ENCODE measurements at regions not wholly inside any gene's neighbourhood (a gene's known extent, or its start where the extent isn't known, plus 50 kb on each side); places are given as distances from the start of the nearest gene placed in this dataset.

- Histone ChIP-seq H3K9me2 (replicated peaks; ENCODE audit: insufficient read depth) (no peaks in the 10 kb centered on the region), H3K9me3 (ENCODE audit: low read depth) (no peaks in the 10 kb centered on the region), H3K4me2 (no peak overlapping the region), H2AFZ (no peak overlapping the region), H3K27ac (no peak overlapping the region), H4K20me1 (ENCODE audit: insufficient read depth, poor library complexity, severe bottlenecking) (no peaks in the 10 kb centered on the region), H3K36me3 (replicated peaks; ENCODE audit: insufficient read depth, low read depth) (no peaks in the 10 kb centered on the region), H3K4me3 (no peak overlapping the region), H3K79me2 (no peaks in the 10 kb centered on the region), H3K27me3 (no peaks in the 10 kb centered on the region), H3K4me1 (ENCODE audit: insufficient read depth) (no peaks in the 10 kb centered on the region)
- TF ChIP-seq EZH2 (IDR thresholded peaks at IDR 0.05; ENCODE audit: borderline replicate concordance) (no peak), CTCF (IDR thresholded peaks at IDR 0.05; ENCODE audit: poor library complexity) (no peak), EZH2phosphoT487 (IDR thresholded peaks at IDR 0.05; ENCODE audit: low read depth, severe bottlenecking, unreplicated experiment) (no peak)
- DNase-seq (ENCODE audit: low spot score) = no peak
- WGBS (ENCODE audit: low lambda C conversion rate, missing lambda C conversion rate) = 84% methylated on average over 4 of the region's 4 CpGs
Measured at GRCh38 chr5:110070836-110071235, 381.1 kb downstream of the MAN2A1 start.

- H4K20me1 ChIP-seq (ENCODE audit: insufficient read depth, poor library complexity, severe bottlenecking) = no peaks in the 10 kb centered on the region
- H3K4me1 ChIP-seq (ENCODE audit: insufficient read depth) = no peaks in the 10 kb centered on the region
- H2AFZ ChIP-seq = no peak overlapping the region
- DNase-seq (ENCODE audit: low spot score) = no peak
- H3K4me3 ChIP-seq = no peak overlapping the region
- H3K79me2 ChIP-seq = no peaks in the 10 kb centered on the region
- H3K9me3 ChIP-seq (ENCODE audit: low read depth) = no peaks in the 10 kb centered on the region
- H3K4me2 ChIP-seq = no peak overlapping the region
- H3K27me3 ChIP-seq = no peaks in the 10 kb centered on the region
- no peaks in the 10 kb centered on the region for H3K9me2 ChIP-seq (replicated peaks; ENCODE audit: insufficient read depth)
- H3K27ac ChIP-seq = no peak overlapping the region
- no peaks in the 10 kb centered on the region for H3K36me3 ChIP-seq (replicated peaks; ENCODE audit: insufficient read depth, low read depth)
- TF ChIP-seq EZH2phosphoT487 (IDR thresholded peaks at IDR 0.05; ENCODE audit: low read depth, severe bottlenecking, unreplicated experiment) (no peak), CTCF (IDR thresholded peaks at IDR 0.05; ENCODE audit: poor library complexity) (no peak), EZH2 (IDR thresholded peaks at IDR 0.05; ENCODE audit: borderline replicate concordance) (no peak)
Measured at GRCh38 chr5:110072651-110073050, 382.9 kb downstream of the MAN2A1 start.

GRCh38 chr5:110073534-110073933 lies 383.8 kb downstream of the MAN2A1 start:
- no peaks in the 10 kb centered on the region for H3K4me1 ChIP-seq (ENCODE audit: insufficient read depth)
- H3K9me2 ChIP-seq (replicated peaks; ENCODE audit: insufficient read depth) = no peaks in the 10 kb centered on the region
- no peak overlapping the region for H3K4me2 ChIP-seq
- DNase-seq (ENCODE audit: low spot score) = no peak
- WGBS (ENCODE audit: low lambda C conversion rate, missing lambda C conversion rate) = 47% methylated on average over 2 of the region's 2 CpGs
- H3K4me3 ChIP-seq = no peak overlapping the region
- H2AFZ ChIP-seq = no peak overlapping the region
- no peaks in the 10 kb centered on the region for H3K79me2 ChIP-seq
- H3K27ac ChIP-seq = no peak overlapping the region
- no peak for TF ChIP-seq CTCF (IDR thresholded peaks at IDR 0.05; ENCODE audit: poor library complexity)
- no peak for TF ChIP-seq EZH2phosphoT487 (IDR thresholded peaks at IDR 0.05; ENCODE audit: low read depth, severe bottlenecking, unreplicated experiment)
- TF ChIP-seq EZH2 (IDR thresholded peaks at IDR 0.05; ENCODE audit: borderline replicate concordance) = no peak
- H4K20me1 ChIP-seq (ENCODE audit: insufficient read depth, poor library complexity, severe bottlenecking) = no peaks in the 10 kb centered on the region
- no peaks in the 10 kb centered on the region for H3K9me3 ChIP-seq (ENCODE audit: low read depth)
- H3K27me3 ChIP-seq = no peaks in the 10 kb centered on the region
- H3K36me3 ChIP-seq (replicated peaks; ENCODE audit: insufficient read depth, low read depth) = no peaks in the 10 kb centered on the region

GRCh38 chr5:110075656-110076055 lies 385.9 kb downstream of the MAN2A1 start:
- TF ChIP-seq EZH2phosphoT487 (IDR thresholded peaks at IDR 0.05; ENCODE audit: low read depth, severe bottlenecking, unreplicated experiment) (no peak), CTCF (IDR thresholded peaks at IDR 0.05; ENCODE audit: poor library complexity) (no peak), EZH2 (IDR thresholded peaks at IDR 0.05; ENCODE audit: borderline replicate concordance) (no peak)
- no peak for DNase-seq (ENCODE audit: low spot score)
- H3K4me3 ChIP-seq = no peak overlapping the region
- no peaks in the 10 kb centered on the region for H3K9me2 ChIP-seq (replicated peaks; ENCODE audit: insufficient read depth)
- 80% methylated on average over 1 of the region's 1 CpG for WGBS (ENCODE audit: low lambda C conversion rate, missing lambda C conversion rate)
- no peaks in the 10 kb centered on the region for H4K20me1 ChIP-seq (ENCODE audit: insufficient read depth, poor library complexity, severe bottlenecking)
- H3K4me2 ChIP-seq = no peak overlapping the region
- no peaks in the 10 kb centered on the region for H3K36me3 ChIP-seq (replicated peaks; ENCODE audit: insufficient read depth, low read depth)
- H3K4me1 ChIP-seq (ENCODE audit: insufficient read depth) = no peaks in the 10 kb centered on the region
- no peaks in the 10 kb centered on the region for H3K79me2 ChIP-seq
- no peak overlapping the region for H3K27ac ChIP-seq
- no peaks in the 10 kb centered on the region for H3K27me3 ChIP-seq
- H3K9me3 ChIP-seq (ENCODE audit: low read depth) = no peaks in the 10 kb centered on the region
- H2AFZ ChIP-seq = no peak overlapping the region

Measured in hepatocyte (in vitro differentiated cells).